HG02970 (cell line): ENCODE measurements at regions not wholly inside any gene's neighbourhood (a gene's known extent, or its start where the extent isn't known, plus 50 kb on each side); places are given as distances from the start of the nearest gene placed in this dataset.

Source experiments
- ATAC-seq: cut with Tn5 transposase; IDR thresholded peaks from one replicate; pipeline ENCODE4 v1.9.1; 2021; ENCODE audit warnings: mild to moderate bottlenecking, moderate library complexity, moderate number of reproducible peaks; ENCODE audit not compliant: unreplicated experiment, low FRiP score

- no peak for ATAC-seq
Measured at GRCh38 chr5:97538912-97539311, 355.9 kb upstream of the RIOK2 start.

- ATAC-seq, result no peak
Measured at GRCh38 chr5:97541864-97542263, 358.8 kb upstream of the RIOK2 start.

DNA sequence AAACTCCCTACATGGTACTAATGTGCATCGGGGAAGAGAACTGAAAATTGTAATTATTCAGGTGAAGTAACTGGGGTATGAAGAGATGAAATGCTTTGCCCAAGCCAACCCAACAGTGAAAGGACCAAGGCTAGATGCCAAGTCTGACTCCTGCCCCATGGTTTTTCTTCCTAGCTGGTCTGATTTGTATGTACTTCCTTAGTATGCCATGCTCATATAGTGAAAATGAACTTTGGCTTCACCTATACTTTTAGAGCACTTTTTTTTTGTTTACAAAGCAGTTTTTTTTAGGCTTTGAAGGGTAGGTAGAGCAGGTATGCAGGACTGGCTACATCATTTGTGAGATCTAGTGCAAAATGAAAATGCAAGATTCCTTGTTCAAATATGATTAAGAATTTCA is 359.4 kb upstream of the RIOK2 start:
- no peak for ATAC-seq

- ATAC-seq, result no peak
Measured at GRCh38 chr5:97543166-97543565, 360.1 kb upstream of the RIOK2 start.

DNA sequence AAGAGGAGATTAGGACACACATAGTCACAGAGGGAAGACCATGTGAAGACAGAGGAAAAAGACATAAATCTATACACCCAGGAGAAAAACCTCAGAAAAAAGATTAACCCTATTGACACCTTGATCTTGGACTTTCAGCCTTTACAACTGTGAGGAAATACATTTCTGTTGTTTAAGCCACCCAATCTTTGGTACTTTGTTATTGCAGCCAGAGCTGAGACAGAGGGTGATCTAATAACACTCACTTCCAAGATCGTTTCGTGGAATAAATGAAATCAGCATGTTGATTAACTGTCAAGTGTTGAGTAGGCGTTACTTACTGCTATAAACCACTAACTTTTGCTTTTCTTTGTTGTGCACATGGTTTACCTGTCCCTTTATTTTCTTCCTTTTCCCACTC is 361.2 kb upstream of the RIOK2 start:
- ATAC-seq, result no peak

- ATAC-seq, result no peak
Measured at GRCh38 chr5:97544678-97545077, 361.6 kb upstream of the RIOK2 start.

DNA sequence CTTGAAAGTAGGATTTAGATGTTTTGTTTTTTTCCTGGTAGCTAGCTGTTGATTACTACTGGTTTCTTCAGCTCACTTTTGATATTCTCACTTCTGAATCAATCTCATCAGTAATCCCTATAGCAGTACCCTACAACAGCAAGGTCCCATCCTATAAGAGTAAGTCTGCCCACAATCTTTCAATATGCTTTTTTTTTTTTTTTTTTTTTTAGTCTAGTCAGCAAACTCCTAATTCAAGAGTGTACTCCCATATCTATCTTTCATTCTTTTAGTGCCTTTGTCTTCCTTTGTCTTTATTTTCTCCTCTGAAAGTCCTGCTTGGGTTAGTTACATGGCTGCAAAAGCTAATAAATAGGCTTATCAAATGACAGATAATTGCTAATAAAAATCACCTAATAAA is 362.4 kb upstream of the RIOK2 start:
- ATAC-seq, result no peak

- ATAC-seq, result no peak
Measured at GRCh38 chr5:97545886-97546535, 363.0 kb upstream of the RIOK2 start.

- no peak for ATAC-seq
Measured at GRCh38 chr5:97547430-97547829, 364.4 kb upstream of the RIOK2 start.

DNA sequence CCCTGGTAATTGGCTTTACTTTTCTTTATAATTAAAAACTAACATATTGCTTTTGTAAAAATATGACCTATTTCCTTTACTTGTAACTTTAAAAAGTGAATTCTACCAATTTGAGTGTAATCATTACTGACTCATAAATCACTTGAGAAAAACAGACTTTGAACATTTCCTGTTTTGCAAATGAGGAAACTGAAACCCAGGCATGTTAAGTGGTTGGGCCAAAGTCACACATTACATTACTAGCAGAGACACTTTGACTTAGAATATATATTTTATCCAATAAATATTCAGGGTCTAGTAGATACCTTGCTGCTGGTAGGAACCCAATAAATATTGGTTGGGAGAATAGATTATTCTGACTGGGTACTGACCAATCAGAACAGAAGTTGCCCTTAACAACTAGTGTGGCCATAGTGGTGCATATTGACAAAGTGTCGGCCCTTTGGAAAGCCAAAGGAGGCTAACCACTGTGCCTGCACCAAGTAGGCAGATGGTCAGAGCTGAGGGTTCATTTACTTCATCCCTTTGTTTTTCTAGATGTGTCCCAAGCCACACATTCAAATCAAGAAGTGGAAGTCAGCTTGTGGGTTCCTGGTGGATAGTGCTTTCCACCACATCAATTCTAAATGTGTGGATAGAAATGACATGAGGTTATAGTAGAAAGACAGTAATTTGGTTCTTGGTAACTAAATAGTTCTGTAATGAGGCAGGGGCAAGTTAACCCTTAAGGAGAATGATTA is 365.1 kb upstream of the RIOK2 start:
- peak; percentile 82 for ATAC-seq

DNA sequence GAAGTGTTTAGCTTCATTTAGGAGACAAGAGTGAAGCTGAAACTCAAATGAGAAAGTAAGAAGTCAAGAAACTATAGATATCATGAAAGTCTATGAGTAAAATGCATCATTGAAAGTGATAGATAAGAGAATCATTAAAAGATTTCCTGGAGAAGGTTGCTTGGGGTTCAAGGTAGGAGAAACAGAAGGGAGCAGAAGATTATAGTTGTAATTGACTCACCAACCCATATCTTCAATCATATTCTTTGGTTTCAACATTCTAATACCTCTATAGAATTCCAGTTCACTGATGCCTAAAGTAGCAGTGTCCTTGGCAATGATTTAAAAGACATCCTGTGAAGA is 365.7 kb upstream of the RIOK2 start:
- no peak for ATAC-seq

- ATAC-seq, result no peak
Measured at GRCh38 chr5:97549496-97549895, 366.4 kb upstream of the RIOK2 start.

GRCh38 chr5:97550164-97550563 is 367.1 kb upstream of the RIOK2 start:
- no peak for ATAC-seq

DNA sequence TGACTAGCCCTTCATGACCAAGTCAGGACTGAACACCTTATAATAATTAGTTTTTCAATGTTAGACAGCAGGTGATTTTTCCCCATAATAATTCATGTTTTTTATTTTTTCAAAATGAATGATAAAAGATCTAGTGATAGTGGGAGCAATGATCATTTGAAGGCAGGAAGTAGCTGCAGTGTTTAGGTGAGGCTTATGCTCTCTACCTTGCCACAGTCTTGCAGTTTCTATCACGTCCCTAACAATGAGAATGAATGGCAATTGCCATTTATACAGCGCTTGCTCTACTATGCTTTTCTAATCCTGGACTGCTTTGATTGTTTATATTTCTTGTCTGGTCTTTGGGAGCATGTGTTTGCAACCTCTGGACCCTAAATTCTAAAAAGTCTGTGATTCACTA is 367.8 kb upstream of the RIOK2 start:
- no peak for ATAC-seq

DNA sequence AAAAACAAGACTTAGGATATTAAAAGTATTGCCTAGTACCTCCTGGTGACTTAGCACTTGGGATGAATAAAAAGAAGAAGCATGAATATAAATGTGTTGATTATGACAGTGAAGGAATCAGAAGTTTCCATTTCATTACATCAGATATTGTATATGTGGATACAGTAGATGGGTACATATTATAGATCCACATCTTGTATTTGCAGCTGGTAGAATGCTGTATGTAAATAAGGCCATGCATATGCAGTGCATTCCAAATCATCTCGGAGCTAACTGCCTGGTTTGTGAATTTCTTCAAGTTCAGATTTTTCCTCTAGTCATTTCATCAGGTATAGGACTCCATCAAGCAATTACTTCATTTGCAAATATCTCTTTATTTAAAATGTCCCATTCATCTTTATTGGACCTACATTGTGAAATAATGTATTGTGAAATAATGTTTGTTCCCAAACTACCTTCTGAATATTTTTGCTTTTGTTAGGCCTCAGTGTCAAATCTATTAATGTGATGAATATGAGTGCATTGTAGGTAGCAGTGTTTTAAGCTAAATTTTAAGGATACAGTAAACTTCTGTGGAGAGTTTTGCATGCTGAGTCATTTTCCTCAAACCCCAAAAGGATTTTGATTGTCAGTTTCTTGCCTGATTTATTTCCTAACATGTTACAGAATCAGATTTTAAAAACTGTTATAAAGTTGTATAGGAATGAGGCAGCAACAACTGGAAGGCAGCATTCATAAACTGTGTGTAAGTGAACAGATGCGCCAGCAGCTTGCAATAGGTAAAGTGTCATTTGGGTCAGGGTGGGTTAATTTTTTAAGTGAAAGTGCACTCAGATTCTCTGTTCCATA is 370.8 kb upstream of the RIOK2 start:
- no peak for ATAC-seq

GRCh38 chr5:97554977-97555643 is 372.1 kb upstream of the RIOK2 start:
- ATAC-seq, result no peak

DNA sequence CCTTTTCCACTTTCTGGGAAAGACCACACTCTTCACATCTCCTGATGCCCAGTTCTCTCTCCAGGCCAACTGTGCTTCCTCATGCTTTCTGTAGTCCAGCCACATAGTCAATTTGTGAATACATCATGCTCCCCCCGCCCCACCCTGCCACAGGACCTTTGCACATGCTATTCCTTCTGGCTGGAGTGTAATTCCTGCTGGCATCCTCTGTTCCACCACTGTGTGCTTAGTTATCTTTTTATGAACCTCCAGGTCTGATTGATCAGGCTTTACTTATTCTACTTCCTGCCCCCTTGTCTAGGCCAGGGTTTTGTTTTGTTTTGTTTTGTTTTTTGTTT is 372.6 kb upstream of the RIOK2 start:
- no peak for ATAC-seq

- ATAC-seq, result no peak
Measured at GRCh38 chr5:97559827-97560598, 377.0 kb upstream of the RIOK2 start.

GRCh38 chr5:97560599-97560993 is 377.5 kb upstream of the RIOK2 start:
- ATAC-seq, result no peak

- no peak for ATAC-seq
Measured at GRCh38 chr5:97563050-97563657, 380.1 kb upstream of the RIOK2 start.
